CD4-positive, alpha-beta T cell treated with Interleukin-15 for 1 hour (primary cell): ENCODE measurements at regions not wholly inside any gene's neighbourhood (a gene's known extent, or its start where the extent isn't known, plus 50 kb on each side); places are given as distances from the start of the nearest gene placed in this dataset.
A peak's percentile ranks its signal among the peaks of the same experiment; 100 is the strongest.

Source experiments
- DNase-seq: peaks from one replicate; pipeline ENCODE4 v3.0.0-alpha.2; 2020

DNA sequence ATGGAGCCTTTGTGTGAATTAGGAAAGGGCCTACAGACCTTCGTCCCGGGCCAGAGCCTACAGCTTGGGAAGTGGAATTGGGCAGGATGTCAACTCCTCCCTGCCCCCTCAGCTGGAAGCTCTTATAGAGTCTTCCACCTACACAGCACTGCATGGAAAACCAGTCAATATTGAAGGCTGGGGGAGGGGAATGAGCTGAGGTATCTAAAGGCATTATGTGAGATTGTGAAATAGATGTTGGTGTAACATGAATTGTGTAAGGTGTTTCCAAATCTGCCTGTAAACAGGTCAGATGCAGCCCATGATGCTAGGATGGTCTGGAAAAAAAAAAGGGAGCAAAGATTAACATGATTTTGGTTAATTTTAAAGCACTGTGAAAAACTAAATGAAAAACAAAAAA, 433.5 kb upstream of the POU3F3 start:
- no peak for DNase-seq

DNA sequence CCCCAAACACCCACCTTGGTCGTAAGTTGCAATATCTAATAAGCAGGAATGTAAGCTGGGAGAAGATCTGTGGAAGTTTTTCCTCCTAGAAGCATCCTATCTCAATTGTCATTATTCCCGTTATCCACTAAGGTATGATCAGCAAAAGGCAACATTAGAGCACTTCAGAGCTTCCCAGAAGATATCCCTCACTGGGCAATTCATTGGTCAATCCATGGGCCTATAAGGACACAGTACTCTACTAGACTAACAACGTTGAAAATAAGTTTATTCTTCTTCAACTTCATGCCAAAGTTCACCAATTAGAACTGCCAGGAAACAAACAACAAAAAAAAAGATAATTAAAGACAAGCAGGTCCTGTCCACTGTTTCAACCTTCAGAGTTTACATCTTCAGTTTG, 433.0 kb upstream of the POU3F3 start:
- no peak for DNase-seq

DNA sequence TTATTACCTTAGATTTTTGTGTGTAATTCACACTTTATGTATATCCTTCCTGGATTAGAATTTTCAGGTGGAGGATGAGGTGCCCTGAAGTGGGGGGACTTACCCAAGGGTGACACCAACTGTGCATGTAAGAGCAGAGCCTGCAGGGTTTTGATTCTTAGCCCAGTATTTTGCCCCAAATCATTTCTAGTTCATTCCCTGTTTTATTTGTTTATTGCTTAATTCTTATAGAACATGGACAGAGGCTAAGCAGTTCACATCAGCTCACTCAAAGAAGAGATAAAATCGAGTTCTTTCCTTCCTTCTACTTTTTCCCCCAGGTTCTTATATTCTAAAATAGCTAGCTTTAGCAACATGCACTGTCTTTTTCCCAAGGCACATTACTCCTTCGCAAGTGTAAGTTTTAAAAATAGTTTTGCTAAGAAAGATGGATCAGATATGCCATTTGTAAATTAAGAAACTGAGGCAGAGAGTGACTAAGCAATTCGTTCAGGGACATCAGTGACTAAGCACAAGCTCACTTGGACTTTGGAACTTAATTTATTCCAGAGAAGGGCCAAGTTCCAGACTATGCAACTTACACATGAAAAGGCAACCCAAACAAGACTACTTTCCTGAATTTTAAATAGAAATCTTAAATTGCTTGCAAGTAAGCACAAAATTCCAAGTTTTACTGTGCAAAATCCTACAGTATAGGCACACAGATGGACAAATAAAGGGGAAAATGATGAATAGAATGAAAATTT, 427.9 kb upstream of the POU3F3 start:
- no peak for DNase-seq

DNA sequence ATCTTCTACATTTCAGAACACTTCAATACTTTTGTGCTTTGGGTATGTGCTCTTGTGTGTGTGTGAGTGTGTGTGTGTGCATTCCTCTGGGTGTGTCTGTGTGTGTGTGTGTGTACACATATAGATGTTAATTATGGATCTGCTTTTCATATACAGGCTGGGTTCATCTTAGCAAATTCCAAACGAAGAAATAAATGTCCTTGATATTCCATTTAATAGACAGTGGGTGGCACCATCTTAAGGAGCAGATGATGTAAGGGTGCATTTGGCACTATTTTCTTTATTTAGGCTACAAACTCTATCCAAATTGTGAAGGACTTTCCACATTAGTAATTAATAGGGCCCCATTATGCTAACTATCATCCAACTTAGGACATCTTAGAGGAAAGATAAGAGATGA, 425.8 kb upstream of the POU3F3 start:
- no peak for DNase-seq

DNA sequence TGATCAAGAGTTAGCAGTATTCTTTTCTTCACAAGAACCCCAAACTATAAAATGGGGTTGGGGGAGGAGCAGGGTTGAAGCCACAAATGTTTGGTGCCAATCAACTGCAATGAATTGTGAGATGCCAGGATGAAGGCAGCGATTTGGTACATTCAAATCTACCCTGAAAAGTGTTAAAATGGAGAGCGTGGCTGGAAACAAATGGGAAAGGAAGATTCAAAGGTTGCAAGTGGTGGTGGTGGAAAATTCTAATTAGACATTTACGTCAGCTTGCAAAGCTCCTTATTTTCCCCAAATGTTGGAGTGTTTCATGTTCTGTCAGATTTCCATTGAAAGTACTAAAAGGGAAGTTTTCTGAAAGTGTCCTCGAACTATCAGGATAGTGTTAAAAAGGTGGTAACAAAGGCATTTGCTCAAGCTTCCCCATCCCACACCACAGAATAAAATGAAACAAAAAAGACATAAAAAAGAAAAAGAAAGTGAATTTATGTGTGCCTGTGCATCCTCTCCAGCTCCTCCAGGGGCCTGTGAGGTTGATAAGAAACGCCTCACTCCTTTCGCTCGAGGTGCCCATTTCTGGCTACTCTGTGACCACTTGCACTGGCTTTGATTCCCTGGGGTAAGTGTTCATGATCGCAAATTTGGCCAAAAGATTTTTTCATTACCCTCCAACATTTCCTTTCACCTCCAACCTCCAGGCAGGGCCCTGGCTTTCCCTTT, 424.1 kb upstream of the POU3F3 start:
- DNase-seq, result no peak

DNA sequence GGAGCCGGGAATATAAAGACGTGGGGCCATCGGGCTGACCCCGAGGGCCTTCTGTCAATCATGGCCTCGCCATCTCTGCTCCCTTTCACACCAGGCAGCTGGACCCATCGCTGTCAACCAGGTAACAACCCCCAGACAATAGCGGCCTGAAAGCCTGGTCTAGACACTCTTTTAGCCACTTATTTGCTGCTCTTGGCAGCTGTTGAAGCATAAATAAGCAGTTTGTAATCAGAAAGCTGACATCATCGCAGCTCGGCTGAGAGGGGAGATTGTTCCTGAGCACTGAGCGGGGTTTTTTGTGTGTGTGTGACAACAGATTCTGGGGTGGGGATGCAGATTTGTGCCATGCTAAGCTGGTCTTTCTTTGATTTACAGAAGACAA, 423.6 kb upstream of the POU3F3 start:
- no peak for DNase-seq

DNA sequence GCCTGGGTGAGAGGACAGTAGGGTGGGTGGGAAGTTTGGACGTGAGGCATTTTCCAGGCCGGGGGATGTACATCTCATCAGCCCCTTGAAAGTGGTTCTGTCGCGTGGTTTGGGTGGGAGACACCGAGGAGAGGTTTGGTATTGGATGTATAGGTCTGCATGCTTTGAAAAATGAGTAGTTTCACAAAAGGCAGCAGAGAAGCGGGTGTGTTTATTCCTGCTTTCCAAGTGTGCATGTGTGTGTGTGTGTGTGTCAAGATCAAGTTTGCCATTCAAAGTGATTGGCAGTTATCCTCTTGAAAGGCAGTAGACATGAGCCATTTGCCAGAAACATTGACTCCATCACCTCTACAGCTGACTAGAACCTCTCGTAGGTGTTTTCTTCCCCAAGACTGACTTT, 423.1 kb upstream of the POU3F3 start:
- DNase-seq, result no peak

DNA sequence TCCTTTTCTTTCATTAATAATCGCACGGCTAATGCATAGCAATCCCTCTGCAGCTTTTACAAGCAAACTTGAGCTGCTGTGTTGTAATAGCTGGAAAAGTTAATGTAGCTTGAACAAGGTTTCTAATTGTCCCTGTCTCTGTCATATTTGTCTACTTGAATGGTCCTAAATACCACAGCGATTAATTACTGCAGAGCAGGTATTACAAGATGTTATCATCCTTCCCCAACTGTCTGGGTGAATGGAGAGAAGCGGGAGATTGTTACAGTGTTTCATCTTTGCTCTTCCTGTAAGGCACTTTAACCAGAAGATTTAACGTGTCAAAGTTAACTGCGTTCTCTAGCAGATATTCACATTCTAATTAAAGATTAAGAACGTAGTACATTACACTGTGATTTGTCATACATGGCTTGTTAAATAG, 422.2 kb upstream of the POU3F3 start:
- no peak for DNase-seq

DNA sequence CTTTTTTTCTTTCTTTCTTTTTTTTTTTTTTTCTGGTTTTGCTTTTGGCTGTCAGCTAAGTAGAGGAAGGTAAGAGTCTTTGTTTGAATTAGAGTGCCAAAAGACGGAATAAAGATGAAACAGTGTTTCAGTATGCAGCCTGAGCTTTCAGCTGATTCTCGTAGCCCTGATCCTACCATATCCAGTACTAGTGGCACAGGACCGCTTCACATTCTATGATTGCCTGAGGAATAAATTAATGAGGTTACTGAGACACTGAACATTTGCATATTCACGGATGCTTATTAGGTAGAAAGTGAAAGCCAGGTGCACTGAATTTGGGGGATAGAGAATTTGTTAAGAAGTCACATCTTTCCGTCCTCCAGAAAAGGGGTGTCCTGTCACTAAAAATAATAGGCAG, 421.5 kb upstream of the POU3F3 start:
- no peak for DNase-seq

DNA sequence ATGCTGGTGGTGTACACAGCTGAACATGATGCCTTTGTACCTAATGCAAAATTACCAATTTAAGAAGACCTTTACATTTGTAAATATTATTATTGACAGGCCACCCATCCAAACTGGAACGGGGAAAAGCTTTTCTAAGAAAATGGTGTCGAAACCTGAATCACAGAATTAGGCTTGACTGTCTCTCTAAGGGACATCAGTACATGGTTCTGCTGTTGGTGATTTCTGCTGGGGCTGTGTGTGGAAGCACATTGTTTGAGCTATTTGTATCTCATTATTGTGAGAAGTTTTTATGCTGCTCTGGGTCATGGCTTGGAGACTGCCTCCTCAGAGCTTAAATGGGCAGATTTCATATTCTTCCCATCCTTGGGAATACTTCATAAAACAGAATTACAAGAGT, 420.9 kb upstream of the POU3F3 start:
- no peak for DNase-seq

DNA sequence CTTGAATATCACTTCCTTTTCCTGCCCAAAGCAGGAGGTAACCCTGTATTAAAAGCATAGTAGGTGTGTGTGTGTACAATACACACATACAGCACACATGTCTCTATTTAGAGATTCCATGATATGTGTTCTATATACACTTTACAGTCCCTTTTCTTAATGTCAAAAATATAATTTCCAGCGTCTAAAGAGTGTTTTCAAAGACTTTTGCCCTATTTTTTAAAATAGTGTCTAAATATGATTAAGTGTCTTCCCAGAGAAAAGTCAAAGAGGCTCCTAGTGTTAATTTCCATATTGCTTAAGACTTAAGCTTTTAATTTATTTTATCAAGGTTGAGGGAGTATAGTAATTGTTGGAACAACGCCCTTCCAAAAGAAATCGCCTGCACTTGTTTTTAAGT, 420.3 kb upstream of the POU3F3 start:
- no peak for DNase-seq

DNA sequence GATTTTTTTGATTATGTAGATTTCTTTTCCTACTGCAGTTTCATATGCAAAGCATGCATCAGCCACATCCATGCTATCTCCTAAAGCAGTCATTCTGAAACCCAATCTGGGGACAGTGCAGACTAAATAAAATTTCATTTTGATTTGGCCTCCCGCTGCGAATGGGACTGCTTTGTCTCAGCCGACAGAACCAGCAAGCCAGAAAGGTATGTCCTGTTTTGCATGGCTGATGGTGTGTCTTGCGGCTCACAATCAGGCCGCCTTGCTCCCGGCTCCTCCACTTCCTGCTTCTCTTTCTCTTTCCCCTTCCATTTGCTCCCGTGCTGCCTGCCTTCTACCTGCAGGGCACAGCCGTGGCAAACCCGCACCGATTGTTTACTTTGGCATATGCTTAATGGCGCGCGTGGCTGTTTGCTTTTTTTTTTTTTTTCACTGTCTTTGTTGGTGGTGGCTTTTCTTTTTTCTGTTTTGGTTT, 419.6 kb upstream of the POU3F3 start:
- DNase-seq, result no peak

DNA sequence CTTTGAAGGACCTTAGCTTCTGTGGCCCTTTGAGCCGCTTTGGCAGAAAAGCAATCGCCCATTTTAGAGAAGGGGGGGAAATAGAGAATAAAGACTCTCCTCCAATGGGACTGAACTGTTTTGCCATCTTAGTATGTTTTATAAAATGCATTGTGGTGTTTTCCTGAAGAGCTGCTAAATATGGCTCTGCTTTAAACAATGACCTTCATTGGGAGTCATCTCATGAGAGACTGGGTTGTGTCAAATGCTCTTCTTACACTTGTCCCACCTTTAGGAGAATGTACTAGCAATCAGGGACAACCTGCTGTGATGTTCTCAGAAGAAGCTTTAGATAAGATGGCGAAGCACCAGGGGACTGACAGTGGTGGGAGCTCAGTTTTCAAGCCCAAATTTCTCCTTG, 418.9 kb upstream of the POU3F3 start:
- no peak for DNase-seq

DNA sequence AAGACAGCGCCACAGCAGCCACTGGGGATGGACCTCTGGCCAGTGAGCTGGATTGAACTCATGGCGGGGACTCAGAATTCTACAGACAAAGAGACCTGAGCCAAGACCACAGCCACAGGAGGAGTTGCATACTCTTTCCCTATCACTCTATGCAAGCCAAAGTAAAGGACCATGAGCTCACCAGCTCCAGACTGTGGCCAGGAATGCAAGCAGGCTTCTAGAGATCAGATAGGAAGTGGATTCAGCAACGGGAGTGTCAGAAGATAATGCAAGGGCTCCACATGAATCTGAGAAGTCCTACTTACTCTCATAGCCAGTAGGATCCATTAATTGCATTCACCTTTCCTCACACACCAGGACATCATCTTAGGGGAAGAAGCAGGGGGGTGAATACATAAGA, 415.4 kb upstream of the POU3F3 start:
- DNase-seq, result no peak

DNA sequence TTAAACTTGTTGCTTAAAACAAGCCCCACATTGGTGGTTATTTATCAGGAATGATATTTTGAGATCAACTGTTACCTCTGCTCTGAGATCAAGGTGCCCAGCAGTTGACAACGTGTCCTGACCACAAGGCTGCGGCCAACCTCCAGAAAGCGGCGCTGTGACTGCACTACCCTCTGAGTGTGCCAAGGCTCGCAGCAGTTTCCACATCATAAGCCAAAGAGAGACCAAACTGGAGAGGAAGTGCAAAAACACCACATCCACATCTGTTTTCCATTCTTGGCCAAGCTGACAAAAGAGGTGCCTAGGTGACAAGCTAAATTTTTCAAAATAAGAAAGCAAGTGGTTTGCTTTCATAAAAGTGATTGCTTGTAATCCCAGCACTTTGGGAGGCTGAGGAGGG, 410.8 kb upstream of the POU3F3 start:
- peak; percentile 39 for DNase-seq

DNA sequence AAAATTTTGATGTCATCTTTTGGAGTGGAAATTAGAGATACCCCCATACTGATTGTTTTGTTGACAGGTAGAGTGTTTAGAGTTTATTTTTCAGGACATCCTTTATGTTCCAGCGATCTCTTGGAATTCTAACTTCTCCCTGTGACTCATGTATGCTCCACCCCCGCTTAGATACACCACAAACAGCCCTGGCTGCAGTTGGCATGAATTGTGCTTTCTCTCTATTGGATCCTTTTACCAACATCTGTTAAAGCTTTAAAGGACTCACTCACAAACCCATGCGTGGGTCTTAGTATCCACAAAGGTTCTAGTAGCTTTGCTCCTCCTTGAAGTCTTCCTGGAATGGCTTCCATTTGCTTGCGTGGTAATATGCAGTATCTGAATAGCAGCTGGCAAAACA, 409.5 kb upstream of the POU3F3 start:
- DNase-seq, result no peak

DNA sequence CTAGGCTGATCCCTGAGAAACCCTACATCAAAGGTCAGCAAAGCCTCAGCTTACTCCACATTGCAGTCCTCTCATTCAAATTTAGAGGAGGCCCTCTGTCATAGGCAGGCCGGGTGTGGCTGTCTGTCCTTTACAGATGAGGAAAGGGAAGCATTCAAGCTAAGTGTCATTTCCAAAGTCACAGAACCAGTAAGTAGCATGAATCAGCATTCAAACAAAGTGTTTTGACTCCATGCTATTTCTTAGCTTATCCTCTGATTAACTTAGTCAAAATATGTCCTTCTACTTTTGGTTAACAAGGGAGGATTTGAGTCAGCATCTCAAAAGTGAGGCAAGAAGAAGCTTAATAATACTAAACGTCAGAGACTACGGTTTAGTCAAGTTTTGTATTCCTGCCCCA, 409.0 kb upstream of the POU3F3 start:
- DNase-seq, result no peak

DNA sequence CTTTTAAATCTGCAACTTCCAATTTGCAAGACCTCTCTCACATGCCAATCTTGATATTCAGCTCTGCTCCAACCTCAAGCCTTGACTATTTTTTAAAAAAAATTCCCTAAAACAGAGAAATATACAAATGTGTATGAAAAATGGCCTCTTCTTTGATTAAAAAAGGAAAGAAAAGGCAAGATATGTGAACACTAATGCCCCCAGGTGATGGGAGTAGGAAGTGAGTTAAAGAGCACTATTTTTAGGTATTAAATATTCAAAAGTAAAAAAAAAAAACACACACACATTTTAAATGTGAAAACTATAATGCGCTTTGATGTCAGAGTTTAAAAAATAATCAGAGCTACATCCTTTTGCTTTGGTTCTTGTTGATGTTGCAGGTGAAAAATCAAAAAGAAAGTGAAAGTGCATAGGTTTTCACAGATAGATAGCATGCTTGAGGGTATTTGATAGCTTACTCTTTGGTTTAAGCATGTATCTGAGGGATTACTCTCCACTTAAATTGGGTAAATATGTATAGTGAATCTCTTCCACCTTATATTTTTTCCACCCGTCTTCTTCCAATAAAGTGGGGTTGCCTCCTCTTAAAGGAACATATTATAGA, 406.0 kb upstream of the POU3F3 start:
- no peak for DNase-seq

DNA sequence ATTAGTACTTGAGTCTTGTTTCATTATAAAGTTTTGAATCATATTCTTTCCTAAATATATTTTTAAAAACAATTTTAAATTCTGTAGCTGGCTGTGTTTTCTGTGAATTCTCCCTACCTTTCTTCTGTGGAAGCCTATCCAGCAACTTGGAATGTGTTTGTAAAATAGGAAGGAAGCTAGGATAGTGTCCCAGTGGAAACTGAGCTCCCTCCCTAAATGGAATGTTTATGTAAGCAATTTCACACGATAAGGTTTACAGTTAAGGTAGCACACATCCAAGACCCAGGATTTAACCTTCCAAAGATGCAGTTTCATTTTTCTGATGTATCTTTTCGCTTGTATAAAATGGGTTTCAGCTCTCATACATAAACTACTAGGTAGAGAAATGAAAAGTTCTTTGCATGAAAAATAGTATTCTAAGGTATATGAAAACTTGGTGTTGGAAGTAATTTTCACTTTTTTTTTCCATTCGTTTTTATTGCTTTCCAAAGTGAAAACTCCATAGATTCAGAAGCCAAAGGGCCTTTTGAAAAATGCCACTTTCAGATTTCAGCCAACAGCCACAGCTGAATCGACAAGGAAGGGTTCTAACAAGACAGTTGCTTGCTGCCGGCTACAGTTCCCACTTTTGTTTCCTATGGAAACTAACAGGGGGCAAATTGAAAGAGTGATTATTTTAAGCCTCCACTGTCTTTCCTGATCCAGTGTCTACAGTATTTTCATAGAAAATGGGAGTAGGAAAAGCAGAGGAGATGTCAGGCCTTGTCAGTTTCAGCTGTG, 405.1 kb upstream of the POU3F3 start:
- DNase-seq, result no peak

DNA sequence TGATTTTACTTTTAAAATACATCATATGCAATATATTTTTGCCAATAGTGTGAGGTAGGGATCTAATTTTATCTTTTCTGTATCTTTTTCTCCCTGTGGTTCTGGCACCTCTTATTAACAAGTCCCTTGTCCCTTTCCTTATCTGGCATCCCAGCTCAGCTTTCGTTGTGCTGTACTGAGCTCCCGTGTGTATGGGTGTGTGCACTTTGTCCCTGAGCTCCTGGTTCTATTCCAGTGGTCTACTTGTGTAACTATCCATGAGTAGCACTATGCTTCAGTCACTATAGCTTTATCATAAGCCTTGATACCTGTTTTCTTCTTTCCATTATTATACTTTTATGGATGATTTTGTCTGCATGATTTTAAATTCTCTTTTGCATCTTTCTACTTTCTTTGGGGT, 401.4 kb upstream of the POU3F3 start:
- no peak for DNase-seq

DNA sequence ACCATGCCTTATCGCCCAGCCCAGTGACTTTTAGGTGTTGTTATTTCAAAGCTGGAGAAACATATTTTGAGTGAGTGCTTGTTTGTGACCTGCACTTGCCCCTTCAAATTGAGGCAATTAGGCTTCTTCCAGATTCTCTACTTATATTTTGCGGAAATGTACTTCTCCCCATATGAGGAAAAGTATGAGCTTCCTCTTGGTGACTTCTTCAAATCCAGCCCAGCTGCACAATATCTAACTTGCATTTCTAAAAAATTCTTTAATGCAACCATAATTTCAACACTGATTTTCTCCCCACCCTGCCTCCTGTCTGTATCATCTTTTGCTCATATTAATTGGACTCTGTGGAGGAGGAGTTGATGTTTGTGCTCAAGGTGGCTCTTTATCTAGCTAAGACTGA, 391.2 kb upstream of the POU3F3 start:
- no peak for DNase-seq

DNA sequence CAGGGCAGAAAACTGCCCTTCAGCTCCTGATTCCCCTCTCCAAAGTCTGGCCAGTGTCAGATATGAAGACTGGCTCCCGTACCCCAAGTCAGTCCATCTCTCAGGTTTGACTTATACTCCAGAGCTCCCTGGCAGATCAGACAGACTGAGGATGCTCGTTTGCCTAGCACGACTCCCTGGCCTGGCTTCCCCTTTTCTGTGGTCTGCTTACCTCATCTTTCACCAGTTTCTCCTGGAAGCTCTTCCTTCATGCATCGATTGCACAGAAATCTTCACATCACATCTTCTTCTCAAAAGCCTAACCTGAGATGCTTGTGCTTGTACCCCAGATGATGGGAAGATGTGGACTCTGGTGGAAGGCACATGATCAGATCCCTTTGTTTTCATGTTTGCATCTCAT, 387.9 kb upstream of the POU3F3 start:
- no peak for DNase-seq

DNA sequence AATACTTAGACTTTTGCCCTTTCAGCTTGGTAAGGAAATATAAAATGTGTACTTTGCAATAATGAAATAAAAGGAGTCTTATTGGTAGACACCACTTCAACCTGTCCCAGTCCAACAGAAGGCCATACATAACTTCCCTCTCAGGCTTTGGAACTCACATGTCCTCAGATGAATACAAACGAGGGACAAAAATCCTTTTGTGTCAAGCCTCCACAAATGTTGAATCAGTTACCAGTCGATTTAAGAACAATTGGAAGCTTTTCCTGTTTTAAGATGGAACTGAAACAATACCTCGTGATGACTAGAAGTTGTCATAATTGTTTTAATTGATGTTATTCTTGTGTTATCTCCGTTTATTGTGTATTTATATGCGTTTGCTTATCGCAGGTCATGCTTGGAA, 385.1 kb upstream of the POU3F3 start:
- DNase-seq, result no peak

DNA sequence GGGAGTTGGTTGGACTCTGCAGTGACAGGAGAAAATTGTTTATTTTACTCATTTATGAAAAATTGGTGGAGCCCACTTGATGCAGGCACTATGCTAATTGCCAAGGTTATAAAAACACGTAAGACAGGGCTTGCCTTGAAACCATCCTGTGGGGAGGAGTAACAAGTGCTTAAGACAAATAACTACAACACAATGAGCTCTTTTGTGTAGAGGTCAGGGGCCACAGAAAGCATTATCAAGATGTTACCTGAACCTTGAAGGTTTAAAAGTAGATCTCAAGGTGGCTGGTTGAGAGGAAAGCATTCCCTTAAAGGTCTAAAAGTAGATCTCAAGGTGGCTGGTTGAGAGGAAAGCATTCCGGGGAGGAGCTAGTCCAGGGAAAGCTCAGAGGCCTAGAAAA, 381.8 kb upstream of the POU3F3 start:
- no peak for DNase-seq
